SK-N-SH treated with all-trans-retinoic acid at 6 μM for 48 hours (cell line): ENCODE measurements at regions not wholly inside any gene's neighbourhood (a gene's known extent, or its start where the extent isn't known, plus 50 kb on each side); places are given as distances from the start of the nearest gene placed in this dataset.

Experiments used
- ATAC-seq: fragments of 200-7000 bp; cut with Tn5 transposase; 3 replicates; pipeline ENCODE4 v1.9.1; 2020; ENCODE audit warnings: mild to moderate bottlenecking, moderate library complexity
- ARNTL ChIP-seq: fragments of 450-650 bp; formaldehyde crosslinking; IDR thresholded peaks from 2 replicates; pipeline ENCODE4 v1.5.0; 2020; ENCODE audit warnings: low read depth, mild to moderate bottlenecking, moderate library complexity, borderline replicate concordance
- BACH2 ChIP-seq: fragments of 250-450 bp; sonication (Bioruptor Pico); IDR thresholded peaks from 2 replicates; pipeline ENCODE4 v1.9.0; 2021; ENCODE audit warnings: mild to moderate bottlenecking, borderline replicate concordance
- CSDC2 ChIP-seq: fragments of 250-450 bp; sonication (Bioruptor Pico); IDR thresholded peaks from 2 replicates; pipeline ENCODE4 v1.5.0; 2020; ENCODE audit warnings: mild to moderate bottlenecking, moderate library complexity
- CSRNP3 ChIP-seq: fragments of 250-450 bp; sonication (Bioruptor Pico); IDR thresholded peaks from 2 replicates; pipeline ENCODE4 v1.5.1; 2021; ENCODE audit warnings: mild to moderate bottlenecking, moderate library complexity
- ESRRG ChIP-seq: fragments of 250-450 bp; sonication (Bioruptor Pico); IDR thresholded peaks from 2 replicates; pipeline ENCODE4 v1.6.1; 2021; ENCODE audit warnings: mild to moderate bottlenecking
- GLIS3 ChIP-seq: fragments of 250-450 bp; sonication (Bioruptor Pico); IDR thresholded peaks from 2 replicates; pipeline ENCODE4 v1.5.0; 2020; ENCODE audit warnings: mild to moderate bottlenecking, moderate library complexity
- ISL1 ChIP-seq: fragments of 250-450 bp; sonication (Bioruptor Pico); IDR thresholded peaks from 2 replicates; pipeline ENCODE4 v2.1.2; 2022; ENCODE audit warnings: mild to moderate bottlenecking, moderate library complexity
- OSR1 ChIP-seq: fragments of 250-450 bp; sonication (Bioruptor Pico); IDR thresholded peaks from 2 replicates; pipeline ENCODE4 v1.8.0; 2022; ENCODE audit warnings: moderate library complexity, mild to moderate bottlenecking, inconsistent platforms
- PATZ1 ChIP-seq: fragments of 250-450 bp; sonication (Bioruptor Pico); IDR thresholded peaks from 2 replicates; pipeline ENCODE4 v1.8.0; 2020; ENCODE audit warnings: mild to moderate bottlenecking, moderate library complexity, borderline replicate concordance
- POU6F1 ChIP-seq: fragments of 250-450 bp; sonication (Bioruptor Pico); IDR thresholded peaks from 2 replicates; pipeline ENCODE4 v1.8.0; 2021; ENCODE audit warnings: low read depth, mild to moderate bottlenecking, moderate library complexity, borderline replicate concordance
- PPARA ChIP-seq: fragments of 250-450 bp; sonication (Bioruptor Pico); IDR thresholded peaks from 2 replicates; pipeline ENCODE4 v1.5.0; 2020; ENCODE audit warnings: mild to moderate bottlenecking, borderline replicate concordance
- RARB ChIP-seq: fragments of 250-450 bp; sonication (Bioruptor Pico); IDR thresholded peaks from 2 replicates; pipeline ENCODE4 v1.8.0; 2021; ENCODE audit warnings: mild to moderate bottlenecking, moderate library complexity
- SNAI2 ChIP-seq: fragments of 250-450 bp; sonication (Bioruptor Pico); IDR thresholded peaks from 2 replicates; pipeline ENCODE4 v1.5.0; 2020; ENCODE audit warnings: mild to moderate bottlenecking, moderate library complexity
- TCF4 ChIP-seq: fragments of 250-450 bp; sonication (Bioruptor Pico); IDR thresholded peaks from 2 replicates; pipeline ENCODE4 v1.8.0; 2021; ENCODE audit warnings: mild to moderate bottlenecking, moderate library complexity, borderline replicate concordance
- TOX ChIP-seq: fragments of 250-450 bp; sonication (Bioruptor Pico); IDR thresholded peaks from 2 replicates; pipeline ENCODE4 v1.8.0; 2021; ENCODE audit warnings: mild to moderate bottlenecking, moderate library complexity, borderline replicate concordance
- TSHZ2 ChIP-seq: fragments of 250-450 bp; sonication (Bioruptor Pico); IDR thresholded peaks from 2 replicates; pipeline ENCODE4 v1.5.0; 2020; ENCODE audit warnings: mild to moderate bottlenecking, moderate library complexity
- ZC3H10 ChIP-seq: fragments of 250-450 bp; sonication (Bioruptor Pico); IDR thresholded peaks from 2 replicates; pipeline ENCODE4 v1.5.1; 2021; ENCODE audit warnings: mild to moderate bottlenecking, moderate library complexity
- ZFP3 ChIP-seq: fragments of 250-450 bp; sonication (Bioruptor Pico); IDR thresholded peaks from 2 replicates; pipeline ENCODE4 v1.5.0; 2020; ENCODE audit warnings: mild to moderate bottlenecking, moderate library complexity
- ZFP30 ChIP-seq: fragments of 450-650 bp; formaldehyde crosslinking; IDR thresholded peaks from 2 replicates; pipeline ENCODE4 v1.5.0; 2022; ENCODE audit warnings: mild to moderate bottlenecking, moderate library complexity
- ZNF565 ChIP-seq: fragments of 450-650 bp; formaldehyde crosslinking; conservative IDR thresholded peaks from 2 replicates; pipeline ENCODE4 v1.5.0; 2020; ENCODE audit warnings: low read depth, mild to moderate bottlenecking, moderate library complexity
- ZNF70 ChIP-seq: fragments of 450-650 bp; formaldehyde crosslinking; IDR thresholded peaks from 2 replicates; pipeline ENCODE4 v1.5.0; 2020; ENCODE audit warnings: mild to moderate bottlenecking, moderate library complexity

GRCh38 chr20:19071902-19072498 lies 140.4 kb upstream of the SLC24A3 start:
- no peak for ATAC-seq

GRCh38 chr20:19072988-19073387 lies 139.5 kb upstream of the SLC24A3 start:
- ATAC-seq = no peak
- TF ChIP-seq TCF4 (CRISPR knock-in tag) (no peak), SNAI2 (CRISPR knock-in tag) (no peak), OSR1 (no peak), RARB (CRISPR knock-in tag) (no peak), ISL1 (CRISPR knock-in tag) (no peak), ZNF565 (CRISPR knock-in tag) (no peak), ZFP3 (no peak), PPARA (CRISPR knock-in tag) (no peak), BACH2 (CRISPR knock-in tag) (no peak), GLIS3 (no peak), ZFP30 (CRISPR knock-in tag) (no peak), ARNTL (CRISPR knock-in tag) (no peak)

More at GRCh38 chr20:19071902-19072498, 140.4 kb upstream of the SLC24A3 start:
- TF ChIP-seq ZFP30 (CRISPR knock-in tag) (no peak), ESRRG (no peak), CSDC2 (CRISPR knock-in tag) (no peak), ARNTL (CRISPR knock-in tag) (no peak), PPARA (CRISPR knock-in tag) (no peak), ZC3H10 (CRISPR knock-in tag) (no peak), PATZ1 (CRISPR knock-in tag) (no peak), CSRNP3 (CRISPR knock-in tag) (no peak)

- TF ChIP-seq CSRNP3 (CRISPR knock-in tag) (no peak), ISL1 (CRISPR knock-in tag) (no peak), PATZ1 (CRISPR knock-in tag) (no peak), CSDC2 (CRISPR knock-in tag) (no peak), TOX (CRISPR knock-in tag) (no peak), ZNF70 (CRISPR knock-in tag) (no peak), TCF4 (CRISPR knock-in tag) (no peak), RARB (CRISPR knock-in tag) (no peak), PPARA (CRISPR knock-in tag) (no peak), ZNF565 (CRISPR knock-in tag) (no peak)
- ATAC-seq = peak; percentile 58
Measured at GRCh38 chr20:19073584-19074218, 138.7 kb upstream of the SLC24A3 start.

GRCh38 chr20:19074356-19074755 lies 138.1 kb upstream of the SLC24A3 start:
- no peak for ATAC-seq

More at GRCh38 chr20:19074356-19074755, 138.1 kb upstream of the SLC24A3 start:
- no peak for TF ChIP-seq ESRRG
- no peak for TF ChIP-seq TSHZ2 (CRISPR knock-in tag)
- no peak for TF ChIP-seq ISL1 (CRISPR knock-in tag)
- no peak for TF ChIP-seq TCF4 (CRISPR knock-in tag)
- no peak for TF ChIP-seq ZNF565 (CRISPR knock-in tag)
- TF ChIP-seq OSR1 = no peak
- TF ChIP-seq CSRNP3 (CRISPR knock-in tag) = no peak
- no peak for TF ChIP-seq POU6F1 (CRISPR knock-in tag)
